ENCODE measurements at regions not wholly inside any gene's neighbourhood (a gene's known extent, or its start where the extent isn't known, plus 50 kb on each side); places are given as distances from the start of the nearest gene placed in this dataset.

- Histone ChIP-seq H2AFZ (ENCODE audit: low read length) (no peak overlapping the region), H3K79me2 (ENCODE audit: insufficient read depth, low read length) (no peaks in the 10 kb centered on the region), H3K27me3 (ENCODE audit: insufficient read depth, low read length) (no peaks in the 10 kb centered on the region), H3K23ac (ENCODE audit: insufficient read length, low read depth, low read length) (no peak overlapping the region), H3K23me2 (ENCODE audit: insufficient read length, low read depth, low read length, poor library complexity, severe bottlenecking) (no peaks in the 10 kb centered on the region), H4K91ac (ENCODE audit: insufficient read length, low read depth, low read length) (no peak overlapping the region), H3K9me3 (ENCODE audit: control insufficient read depth, low read depth, low read length) (no peaks in the 10 kb centered on the region), H3K4me2 (ENCODE audit: insufficient read depth, insufficient read length, low read length) (no peak overlapping the region), H2BK12ac (ENCODE audit: insufficient read length, low read depth, low read length) (no peak overlapping the region), H3K4ac (ENCODE audit: low read depth, low read length) (no peak overlapping the region), H3K27ac (ENCODE audit: insufficient read length, low read depth, low read length) (no peak overlapping the region), H3K79me1 (ENCODE audit: insufficient read depth, low read depth, low read length, poor library complexity, severe bottlenecking) (no peaks in the 10 kb centered on the region), H2BK120ac (ENCODE audit: low read depth, low read length, poor library complexity, severe bottlenecking) (no peak overlapping the region), H4K8ac (replicated peaks; ENCODE audit: insufficient read length, low read depth, low read length) (no peak overlapping the region), H2BK20ac (ENCODE audit: low read depth, low read length, poor library complexity, severe bottlenecking) (no peak overlapping the region), H4K5ac (ENCODE audit: insufficient read length, low read depth, low read length) (no peak overlapping the region), H4K20me1 (ENCODE audit: control insufficient read depth, insufficient read depth, insufficient read length) (no peaks in the 10 kb centered on the region), H3T11ph (ENCODE audit: low read length) (no peak overlapping the region), H3K14ac (ENCODE audit: insufficient read depth, low read length) (no peak overlapping the region), H2BK5ac (ENCODE audit: insufficient read length, low read length) (no peak overlapping the region), H3K56ac (ENCODE audit: insufficient read length, low read depth, low read length) (no peak overlapping the region), H3K18ac (ENCODE audit: insufficient read length, low read depth, low read length) (no peak overlapping the region), H3K4me1 (ENCODE audit: insufficient read depth, low read length) (no peaks in the 10 kb centered on the region), H2AK5ac (ENCODE audit: insufficient read length, low read length) (no peak overlapping the region), H3K9ac (ENCODE audit: extremely low read depth, insufficient read length, low read length) (no peak overlapping the region), H2BK15ac (ENCODE audit: low read depth, low read length) (no peak overlapping the region)
- Mint-ChIP-seq H3K4me1 (no peaks in the 10 kb centered on the region), H3K4me3 (no peak overlapping the region), H3K36me3 (ENCODE audit: insufficient read depth in 1 of 3, low read depth in 3 of 3) (peaks cover 0 to 8% (median 2%) of the 10 kb centered on the region in 3 experiments; a peak in 5 of 7 replicates), H3K27ac (no peak overlapping the region), H3K9me3 (peaks cover 6 to 10% of the 10 kb centered on the region in 2 experiments), H3K27me3 (ENCODE audit: low read depth) (no peaks in the 10 kb centered on the region)
- DNase-seq, result no peak
- no CpG with 5 or more reads among the region's 1 CpG for WGBS (ENCODE audit: extremely low coverage, insufficient read length, low lambda C conversion rate)
- TF ChIP-seq CTCF (conservative IDR thresholded peaks at IDR 0.05), result no peak
Measured at GRCh38 chr1:104987210-104987609, 1237.5 kb downstream of the AMY1C start.

Measured in H9 (cell line).